ENCODE measurements at regions not wholly inside any gene's neighbourhood (a gene's known extent, or its start where the extent isn't known, plus 50 kb on each side); places are given as distances from the start of the nearest gene placed in this dataset.
"Not testable (repeated sequence)": the region's sequence is repeated elsewhere in the genome, so short reads cannot be mapped to it uniquely, and the experiment has no call there.

DNA sequence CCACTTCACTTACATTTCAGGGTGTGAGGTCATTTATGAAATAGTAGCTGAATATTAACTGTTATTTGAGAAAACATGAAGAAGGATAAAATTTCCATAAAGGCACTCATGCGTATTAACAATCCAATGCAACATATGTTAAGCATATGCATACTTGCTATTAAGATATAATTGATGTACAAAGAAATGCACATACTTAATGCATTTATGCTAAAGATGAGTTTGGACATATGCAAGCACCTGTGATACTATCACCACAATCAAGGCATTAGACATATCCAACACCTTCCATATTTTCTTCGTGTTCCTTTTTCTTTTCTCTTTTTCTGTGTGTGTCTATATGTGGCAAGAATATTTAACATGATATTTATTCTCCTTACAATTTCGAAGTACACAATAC, 464.8 kb upstream of the BRINP3 start:
- Mint-ChIP-seq H3K4me3 (ENCODE audit: low read depth) (no peak overlapping the region), H3K36me3 (ENCODE audit: insufficient read depth) (no peaks in the 10 kb centered on the region), H3K4me1 (ENCODE audit: low read depth) (peaks cover 3% of the 10 kb centered on the region), H3K9me3 (ENCODE audit: low read depth) (no peaks in the 10 kb centered on the region), H3K27ac (no peak overlapping the region), H3K27me3 (no peaks in the 10 kb centered on the region)
- TF ChIP-seq CTCF (IDR thresholded peaks at IDR 0.05; ENCODE audit: unreplicated experiment): no peak
- DNase-seq (ENCODE audit: low spot score, unreplicated experiment): no peak

GRCh38 chr1:190943722-190944121, 466.1 kb upstream of the BRINP3 start:
- not testable (repeated sequence) for H3K4me3 Mint-ChIP-seq (ENCODE audit: low read depth); H3K27ac Mint-ChIP-seq; DNase-seq (ENCODE audit: low spot score, unreplicated experiment); H3K27me3 Mint-ChIP-seq; H3K9me3 Mint-ChIP-seq (ENCODE audit: low read depth); H3K36me3 Mint-ChIP-seq (ENCODE audit: insufficient read depth); H3K4me1 Mint-ChIP-seq (ENCODE audit: low read depth)

GRCh38 chr1:190949939-190950338, 472.3 kb upstream of the BRINP3 start:
- no peak overlapping the region for H3K4me3 Mint-ChIP-seq (ENCODE audit: low read depth)
- TF ChIP-seq CTCF (IDR thresholded peaks at IDR 0.05; ENCODE audit: unreplicated experiment): no peak
- DNase-seq (ENCODE audit: low spot score, unreplicated experiment): no peak
- no peaks in the 10 kb centered on the region for H3K27me3 Mint-ChIP-seq
- no peak overlapping the region for H3K27ac Mint-ChIP-seq
- H3K36me3 Mint-ChIP-seq (ENCODE audit: insufficient read depth): no peaks in the 10 kb centered on the region
- peaks cover 4% of the 10 kb centered on the region for H3K4me1 Mint-ChIP-seq (ENCODE audit: low read depth)
- no peaks in the 10 kb centered on the region for H3K9me3 Mint-ChIP-seq (ENCODE audit: low read depth)

DNA sequence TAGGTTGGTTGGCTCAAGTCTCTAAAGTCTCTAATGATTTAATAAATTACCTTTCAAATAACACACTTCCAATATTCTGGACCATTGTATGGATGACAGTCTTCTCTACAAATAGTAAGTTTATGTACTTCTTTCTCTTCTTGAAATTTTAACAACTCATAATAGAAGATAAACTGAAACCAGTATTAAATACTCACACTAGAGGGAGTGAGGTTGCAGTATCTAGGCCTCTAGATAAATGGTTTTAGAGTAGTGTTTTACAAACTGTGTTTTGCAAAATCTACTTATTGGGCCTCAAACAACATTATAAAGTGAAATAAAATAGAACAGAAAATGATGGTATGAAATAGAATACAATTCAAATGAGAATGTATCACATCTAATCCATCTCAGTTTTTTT, 479.9 kb upstream of the BRINP3 start:
- TF ChIP-seq CTCF (IDR thresholded peaks at IDR 0.05; ENCODE audit: unreplicated experiment): no peak
- Mint-ChIP-seq H3K9me3 (ENCODE audit: low read depth) (peaks cover 7% of the 10 kb centered on the region), H3K36me3 (ENCODE audit: insufficient read depth) (no peaks in the 10 kb centered on the region), H3K4me3 (ENCODE audit: low read depth) (no peak overlapping the region), H3K27me3 (no peaks in the 10 kb centered on the region), H3K27ac (no peak overlapping the region), H3K4me1 (ENCODE audit: low read depth) (no peaks in the 10 kb centered on the region)
- no peak for DNase-seq (ENCODE audit: low spot score, unreplicated experiment)

DNA sequence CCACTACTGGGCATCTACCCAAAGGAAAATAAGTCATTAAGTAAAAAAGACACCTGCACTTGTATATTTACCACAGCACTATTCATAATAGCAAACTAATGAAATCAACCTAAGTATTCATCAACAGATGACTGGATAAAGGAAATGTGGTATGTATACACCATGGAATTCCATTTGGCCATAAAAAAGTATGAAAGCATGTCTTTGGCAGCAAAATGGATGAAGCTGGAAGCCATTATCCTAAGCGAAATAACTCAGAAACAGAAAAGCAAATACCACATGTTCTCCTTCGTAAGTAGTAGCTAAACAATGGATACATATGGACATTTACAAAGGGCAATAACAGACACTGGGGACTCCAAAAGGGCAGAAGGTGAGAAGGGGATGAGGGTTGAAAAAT, 485.7 kb upstream of the BRINP3 start:
- H3K36me3 Mint-ChIP-seq (ENCODE audit: insufficient read depth): no peaks in the 10 kb centered on the region
- no peaks in the 10 kb centered on the region for H3K27me3 Mint-ChIP-seq
- peaks cover 9% of the 10 kb centered on the region for H3K9me3 Mint-ChIP-seq (ENCODE audit: low read depth)
- peaks cover 6% of the 10 kb centered on the region for H3K4me1 Mint-ChIP-seq (ENCODE audit: low read depth)
- H3K27ac Mint-ChIP-seq: no peak overlapping the region
- DNase-seq (ENCODE audit: low spot score, unreplicated experiment): no peak
- no peak for TF ChIP-seq CTCF (IDR thresholded peaks at IDR 0.05; ENCODE audit: unreplicated experiment)
- H3K4me3 Mint-ChIP-seq (ENCODE audit: low read depth): no peak overlapping the region

DNA sequence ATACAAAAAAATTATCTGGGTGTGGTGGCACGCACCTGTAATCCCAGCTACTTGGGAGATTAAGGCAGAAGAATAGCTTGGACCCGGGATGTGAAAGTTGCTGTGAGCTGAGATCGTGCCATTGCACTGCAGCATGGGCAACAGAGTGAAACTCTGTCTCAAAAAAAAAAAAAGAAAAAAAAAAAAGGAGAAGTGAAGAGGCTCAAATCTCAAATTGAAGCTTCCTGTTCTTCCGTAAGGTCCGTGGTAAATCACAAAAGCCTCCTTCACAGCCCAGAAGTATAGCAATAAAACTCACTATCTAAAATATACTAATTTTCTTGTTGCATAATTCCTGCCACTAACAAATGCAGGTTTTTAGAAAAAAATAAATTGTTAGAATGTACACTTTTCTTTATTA, 498.2 kb upstream of the BRINP3 start:
- TF ChIP-seq CTCF (IDR thresholded peaks at IDR 0.05; ENCODE audit: unreplicated experiment): no peak
- no peaks in the 10 kb centered on the region for H3K27me3 Mint-ChIP-seq
- DNase-seq (ENCODE audit: low spot score, unreplicated experiment): no peak

More for the DNA sequence above, 498.2 kb upstream of the BRINP3 start:
- Mint-ChIP-seq H3K36me3 (ENCODE audit: insufficient read depth) (no peaks in the 10 kb centered on the region), H3K9me3 (ENCODE audit: low read depth) (peaks cover 4% of the 10 kb centered on the region), H3K4me3 (ENCODE audit: low read depth) (no peak overlapping the region), H3K4me1 (ENCODE audit: low read depth) (peaks cover 3% of the 10 kb centered on the region), H3K27ac (no peak overlapping the region)

Measured in progenitor cell of endocrine pancreas (in vitro differentiated cells).